ENCODE measurements at regions not wholly inside any gene's neighbourhood (a gene's known extent, or its start where the extent isn't known, plus 50 kb on each side); places are given as distances from the start of the nearest gene placed in this dataset.

- no peak for TF ChIP-seq CTCF (optimal IDR thresholded peaks at IDR 0.05 in 1 of 3, IDR thresholded peaks at IDR 0.05 in 1 of 3, conservative IDR thresholded peaks at IDR 0.05 in 1 of 3; ENCODE audit: extremely low read depth in 1 of 3, insufficient read depth in 2 of 3, low read length in 3 of 3)
- TF ChIP-seq EZH2 (IDR thresholded peaks at IDR 0.05; ENCODE audit: low read length): no peak
These were observed 124.7 kb downstream of the TYW3 start for GRCh38 chr1:74857676-74858075.
